Activated CD8-positive, alpha-beta T cell treated with anti-CD3 and anti-CD28 coated beads for 36 hours (primary cell): ENCODE measurements at regions not wholly inside any gene's neighbourhood (a gene's known extent, or its start where the extent isn't known, plus 50 kb on each side); places are given as distances from the start of the nearest gene placed in this dataset.
A peak's percentile ranks its signal among the peaks of the same experiment; 100 is the strongest.

Experiments
- ATAC-seq: fragments of 200-7000 bp; cut with Tn5 transposase; one replicate; pipeline ENCODE4 v1.10.0; 2021; ENCODE audit warnings: mild to moderate bottlenecking, moderate library complexity
- CTCF ChIA-PET: fragments of 350-600 bp; sonication (Branson Sonifier 250); formaldehyde crosslinking; loops from one replicate; lab custom pipeline; 2021; ENCODE audit warnings: antibody characterized with exemption; lab: Charles Lee
- POLR2A ChIA-PET: fragments of 350-600 bp; sonication (Branson Sonifier 250); formaldehyde crosslinking; loops from one replicate; lab custom pipeline; 2021; ENCODE audit warnings: antibody characterized with exemption; lab: Charles Lee
- DNase-seq: peaks from one replicate; pipeline ENCODE4 v3.0.0-alpha.2; 2020
- H3K27ac Mint-ChIP-seq: one replicate; pipeline ENCODE4 v1.8.0; 2021; ENCODE audit warnings: mild to moderate bottlenecking, mixed read lengths
- H3K27me3 Mint-ChIP-seq: one replicate; pipeline ENCODE4 v1.8.0; 2021; ENCODE audit warnings: mixed read lengths
- H3K36me3 Mint-ChIP-seq: one replicate; pipeline ENCODE4 v1.8.0; 2021; ENCODE audit warnings: low read depth, mixed read lengths
- H3K4me1 Mint-ChIP-seq: one replicate; pipeline ENCODE4 v1.8.0; 2021; ENCODE audit warnings: low read depth, mixed read lengths
- H3K4me3 Mint-ChIP-seq: one replicate; pipeline ENCODE4 v1.8.0; 2021; ENCODE audit warnings: mild to moderate bottlenecking, moderate library complexity, mixed read lengths
- H3K9me3 Mint-ChIP-seq: one replicate; pipeline ENCODE4 v1.8.0; 2021; ENCODE audit warnings: mixed read lengths
- intact Hi-C: fragments of 100-400 bp; cut with micrococcal nuclease; formaldehyde crosslinking; loops from one replicate; pipeline ENCODE4 v1.10.0; 2022
- TF ChIP-seq, protein P1 (sequence below): fragments of 200-600 bp; IDR thresholded peaks from one replicate; pipeline ENCODE4 v1.8.0; 2022; ENCODE audit warnings: antibody characterized with exemption, mild to moderate bottlenecking

DNA sequence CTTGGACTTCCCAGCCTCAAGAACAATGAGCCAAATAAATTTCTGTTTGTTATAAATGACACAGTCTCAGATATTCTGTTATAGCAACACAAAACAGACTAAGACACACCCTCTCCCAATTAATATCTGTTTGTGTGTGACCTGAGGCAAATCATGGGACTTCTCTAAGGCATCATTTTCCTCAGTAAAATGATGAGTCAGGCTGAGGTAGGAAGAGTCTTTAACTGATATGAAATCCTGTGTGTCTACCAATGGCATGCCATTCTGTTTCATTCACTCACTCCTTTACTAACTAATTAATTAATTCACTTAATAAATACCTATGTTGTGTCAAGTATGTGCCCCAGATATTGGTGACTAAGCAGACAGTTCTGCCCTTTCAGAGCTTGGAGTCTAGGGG is 258.4 kb upstream of the CRY1 start:
- H3K4me1 Mint-ChIP-seq: peaks cover 80% of the 10 kb centered on the region
- H3K9me3 Mint-ChIP-seq: peaks cover 8% of the 10 kb centered on the region
- ChIA-PET POLR2A (interaction anchor here (1.6 to 5.9 kb wide), 4 partner anchors 9 to 32 kb away, joined by 5 to 46 read pairs (median 6); a partner anchor contains a TSS), CTCF (interaction anchor here (1.5 kb wide), 1 partner anchor 51 kb away, joined by 9 read pairs; no protein-coding TSS in a partner anchor)
- DNase-seq (no peak), ATAC-seq (no peak)
- H3K27ac Mint-ChIP-seq: peak overlapping the region; percentile 90
- no peaks in the 10 kb centered on the region for H3K27me3 Mint-ChIP-seq
- H3K4me3 Mint-ChIP-seq: peak overlapping the region; percentile 44
- peaks cover 16% of the 10 kb centered on the region for H3K36me3 Mint-ChIP-seq
- intact Hi-C loops: loop anchor here (2.0 kb wide), 1 partner anchor 17 kb away; no protein-coding TSS in a partner anchor
- TF ChIP-seq, protein P1, sequence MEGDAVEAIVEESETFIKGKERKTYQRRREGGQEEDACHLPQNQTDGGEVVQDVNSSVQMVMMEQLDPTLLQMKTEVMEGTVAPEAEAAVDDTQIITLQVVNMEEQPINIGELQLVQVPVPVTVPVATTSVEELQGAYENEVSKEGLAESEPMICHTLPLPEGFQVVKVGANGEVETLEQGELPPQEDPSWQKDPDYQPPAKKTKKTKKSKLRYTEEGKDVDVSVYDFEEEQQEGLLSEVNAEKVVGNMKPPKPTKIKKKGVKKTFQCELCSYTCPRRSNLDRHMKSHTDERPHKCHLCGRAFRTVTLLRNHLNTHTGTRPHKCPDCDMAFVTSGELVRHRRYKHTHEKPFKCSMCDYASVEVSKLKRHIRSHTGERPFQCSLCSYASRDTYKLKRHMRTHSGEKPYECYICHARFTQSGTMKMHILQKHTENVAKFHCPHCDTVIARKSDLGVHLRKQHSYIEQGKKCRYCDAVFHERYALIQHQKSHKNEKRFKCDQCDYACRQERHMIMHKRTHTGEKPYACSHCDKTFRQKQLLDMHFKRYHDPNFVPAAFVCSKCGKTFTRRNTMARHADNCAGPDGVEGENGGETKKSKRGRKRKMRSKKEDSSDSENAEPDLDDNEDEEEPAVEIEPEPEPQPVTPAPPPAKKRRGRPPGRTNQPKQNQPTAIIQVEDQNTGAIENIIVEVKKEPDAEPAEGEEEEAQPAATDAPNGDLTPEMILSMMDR: no peak

DNA sequence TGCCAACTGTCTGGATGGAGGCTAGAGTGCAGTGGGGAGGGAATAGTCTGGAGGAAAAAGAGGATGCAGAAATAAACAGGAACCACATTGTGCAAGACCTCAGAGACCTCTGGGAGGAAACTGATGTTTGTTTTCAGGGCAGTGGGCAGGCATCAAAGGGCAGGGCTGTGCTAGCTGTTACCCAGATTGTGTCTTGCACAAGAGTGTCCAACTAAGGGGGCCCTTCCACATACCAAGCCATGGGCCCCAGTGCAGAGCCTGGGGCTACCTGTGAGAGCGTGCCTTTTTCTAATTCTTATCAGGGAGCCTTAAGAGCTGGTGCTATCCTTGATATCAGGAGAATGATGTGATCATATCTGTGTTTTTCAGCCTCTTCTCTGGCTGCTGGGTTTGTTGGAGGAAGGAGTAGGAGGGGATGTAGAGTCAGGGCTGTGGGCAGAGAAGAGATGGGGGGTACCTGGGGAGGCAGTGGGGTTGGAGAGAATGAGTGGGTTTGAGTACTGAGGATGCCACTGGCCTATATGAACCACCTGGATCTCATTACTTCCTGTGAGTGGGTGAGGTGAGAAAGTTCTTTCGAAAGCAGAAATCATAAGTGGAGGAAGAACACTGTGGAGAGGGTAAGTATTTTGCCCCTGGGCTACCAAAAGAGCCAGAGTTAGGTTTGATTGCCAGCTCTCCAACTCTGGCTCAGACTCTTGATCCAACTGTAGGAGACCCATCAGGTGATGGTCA is 259.2 kb upstream of the CRY1 start:
- intact Hi-C loops: loop anchor here (2.0 kb wide), 1 partner anchor 16 kb away; no protein-coding TSS in a partner anchor
- ChIA-PET POLR2A (interaction anchor here (1.0 to 5.9 kb wide), 7 partner anchors 10 to 32 kb away, joined by 3 to 46 read pairs (median 5); a partner anchor contains a TSS), CTCF (interaction anchor here (0.9 to 1.5 kb wide), 2 partner anchors 22 to 50 kb away, joined by 3 to 9 read pairs; no protein-coding TSS in a partner anchor)
- H3K4me1 Mint-ChIP-seq: peaks cover 83% of the 10 kb centered on the region
- H3K4me3 Mint-ChIP-seq: peak overlapping the region; percentile 44
- H3K27me3 Mint-ChIP-seq: no peaks in the 10 kb centered on the region
- DNase-seq (peak; percentile 78), ATAC-seq (peak; percentile 91)
- H3K9me3 Mint-ChIP-seq: peaks cover 5% of the 10 kb centered on the region
- peaks cover 12% of the 10 kb centered on the region for H3K36me3 Mint-ChIP-seq
- H3K27ac Mint-ChIP-seq: peak overlapping the region; percentile 90
- TF ChIP-seq, protein P1: no peak

DNA sequence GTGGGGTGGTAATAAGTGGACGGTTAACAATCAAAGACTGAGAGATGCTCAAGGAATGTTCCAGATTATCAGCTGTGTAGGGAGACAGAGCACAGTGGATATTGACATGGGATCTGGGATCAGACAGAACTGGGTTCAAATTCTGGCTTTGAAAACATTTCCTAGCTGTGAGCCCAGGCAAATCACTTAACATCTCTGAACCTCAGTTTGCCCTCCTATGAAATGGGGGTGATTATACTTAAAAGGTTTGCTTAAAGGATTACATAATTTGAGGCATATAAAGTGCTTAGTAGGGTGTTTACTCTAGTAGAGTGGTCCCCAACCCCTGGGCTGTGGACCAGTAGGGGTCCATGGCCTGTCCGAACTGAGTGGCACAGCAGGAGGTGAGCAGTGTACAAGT is 260.0 kb upstream of the CRY1 start:
- intact Hi-C loops: loop anchor here (2.0 kb wide), 1 partner anchor 15 kb away; no protein-coding TSS in a partner anchor

DNA sequence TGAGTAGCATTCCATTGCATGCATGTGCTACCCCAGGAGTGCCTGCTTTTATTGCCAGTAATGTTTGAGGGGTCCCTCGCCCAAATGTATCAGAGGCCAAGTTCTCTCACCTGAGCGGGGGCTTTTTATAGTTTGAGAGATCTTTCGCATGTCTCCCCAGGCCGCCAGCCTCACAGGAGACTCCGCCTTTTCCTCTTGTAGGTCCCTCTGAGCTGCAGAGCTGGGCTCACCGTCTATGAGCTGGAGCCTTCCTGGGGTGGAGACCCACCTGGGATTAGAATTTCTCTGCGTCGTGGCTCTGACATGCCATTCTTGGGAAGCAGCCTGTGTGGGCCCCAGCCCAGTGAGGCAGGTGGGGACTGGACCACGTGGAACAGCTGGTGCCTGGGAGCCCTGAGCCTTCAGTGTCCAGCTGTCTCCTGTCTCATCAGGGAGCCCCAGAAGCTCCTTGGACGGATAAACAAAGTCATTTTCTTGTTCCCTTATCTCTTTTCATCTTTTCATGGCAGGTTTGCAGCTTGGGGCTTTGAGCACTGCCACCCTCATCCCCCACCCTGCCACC is 261.7 kb upstream of the CRY1 start:
- no peak overlapping the region for H3K27ac Mint-ChIP-seq
- ChIA-PET CTCF (interaction anchor here (1.0 to 1.9 kb wide), 4 partner anchors 18 to 47 kb away, joined by 3 to 5 read pairs (median 4); no protein-coding TSS in a partner anchor), POLR2A (interaction anchor here (5.9 kb wide), 1 partner anchor 35 kb away, joined by 46 read pairs; a partner anchor contains a TSS)
- ATAC-seq (no peak), DNase-seq (no peak)
- intact Hi-C loops: no loop called here
- peaks cover 4% of the 10 kb centered on the region for H3K9me3 Mint-ChIP-seq
- H3K4me3 Mint-ChIP-seq: no peak overlapping the region
- no peaks in the 10 kb centered on the region for H3K27me3 Mint-ChIP-seq
- H3K36me3 Mint-ChIP-seq: peaks cover 11% of the 10 kb centered on the region
- TF ChIP-seq, protein P1: no peak
- H3K4me1 Mint-ChIP-seq: peaks cover 76% of the 10 kb centered on the region

More for the DNA sequence above, 260.0 kb upstream of the CRY1 start:
- Mint-ChIP-seq H3K9me3 (peaks cover 4% of the 10 kb centered on the region), H3K4me3 (peak overlapping the region; percentile 44), H3K4me1 (peaks cover 83% of the 10 kb centered on the region), H3K36me3 (peaks cover 11% of the 10 kb centered on the region), H3K27ac (peak overlapping the region; percentile 90), H3K27me3 (no peaks in the 10 kb centered on the region)
- ATAC-seq (no peak), DNase-seq (no peak)
- TF ChIP-seq, protein P1: no peak
- ChIA-PET CTCF (interaction anchor here (0.9 to 1.5 kb wide), 2 partner anchors 22 to 49 kb away, joined by 3 to 9 read pairs; no protein-coding TSS in a partner anchor), POLR2A (interaction anchor here (0.6 to 5.9 kb wide), 11 partner anchors 9 to 49 kb away, joined by 3 to 46 read pairs (median 4); a partner anchor contains a TSS)
